ENCODE measurements at regions not wholly inside any gene's neighbourhood (a gene's known extent, or its start where the extent isn't known, plus 50 kb on each side); places are given as distances from the start of the nearest gene placed in this dataset.
"Not testable (repeated sequence)": the region's sequence is repeated elsewhere in the genome, so short reads cannot be mapped to it uniquely, and the experiment has no call there.

DNA sequence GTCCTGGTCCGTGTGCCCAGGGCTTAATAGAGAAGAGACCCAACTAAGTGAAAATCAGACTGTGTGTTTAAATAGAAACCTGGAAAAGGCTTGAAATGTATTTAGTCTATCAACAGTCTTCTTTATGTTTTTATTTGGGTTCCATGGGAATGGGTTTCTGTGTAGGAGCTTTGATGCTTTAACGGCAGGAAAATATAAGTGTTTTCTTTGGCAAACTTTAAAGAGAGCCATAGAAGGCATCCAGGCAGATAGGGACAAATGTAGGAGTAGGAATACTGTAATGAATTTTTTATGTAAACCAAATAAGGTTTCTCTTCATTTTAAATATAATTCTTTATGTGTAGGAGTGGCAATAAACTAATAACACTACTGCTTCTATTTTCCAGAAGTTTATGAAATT lies 989.0 kb downstream of the GATA3 start:
- DNase-seq (ENCODE audit: low spot score): no peak

GRCh38 chr10:9045311-9045710 lies 990.8 kb downstream of the GATA3 start:
- DNase-seq (ENCODE audit: low spot score): no peak

DNA sequence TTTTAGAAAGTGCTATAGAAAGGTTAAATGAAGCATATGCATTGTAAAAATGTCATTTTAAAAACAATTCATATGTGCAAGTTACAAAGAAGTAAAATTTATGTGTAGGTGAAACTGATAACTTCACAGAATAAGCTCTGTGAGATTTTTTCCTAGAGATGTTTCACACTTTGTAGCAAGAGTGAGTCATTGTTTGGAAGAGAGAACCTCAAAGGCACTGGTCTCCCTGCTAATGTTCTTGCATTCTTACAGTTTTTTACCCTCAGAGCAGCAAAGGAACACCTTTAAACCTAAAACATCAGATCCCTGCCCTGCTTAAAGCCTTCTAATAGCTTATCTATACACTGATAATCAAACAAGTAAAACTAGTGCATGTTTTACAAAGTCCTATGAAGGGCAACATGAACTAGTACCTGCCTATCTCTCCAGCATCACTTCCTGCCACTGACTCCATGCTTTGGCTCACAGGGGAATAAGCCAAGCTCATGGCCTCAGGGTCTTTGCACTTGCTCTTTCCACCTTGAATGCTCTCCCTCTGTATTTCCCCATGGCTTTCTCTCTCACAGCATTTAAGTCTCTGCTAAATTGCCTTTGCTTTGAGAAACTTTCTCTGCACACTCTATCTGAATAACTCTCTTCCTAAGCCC lies 997.0 kb downstream of the GATA3 start:
- no peak for DNase-seq (ENCODE audit: low spot score)

DNA sequence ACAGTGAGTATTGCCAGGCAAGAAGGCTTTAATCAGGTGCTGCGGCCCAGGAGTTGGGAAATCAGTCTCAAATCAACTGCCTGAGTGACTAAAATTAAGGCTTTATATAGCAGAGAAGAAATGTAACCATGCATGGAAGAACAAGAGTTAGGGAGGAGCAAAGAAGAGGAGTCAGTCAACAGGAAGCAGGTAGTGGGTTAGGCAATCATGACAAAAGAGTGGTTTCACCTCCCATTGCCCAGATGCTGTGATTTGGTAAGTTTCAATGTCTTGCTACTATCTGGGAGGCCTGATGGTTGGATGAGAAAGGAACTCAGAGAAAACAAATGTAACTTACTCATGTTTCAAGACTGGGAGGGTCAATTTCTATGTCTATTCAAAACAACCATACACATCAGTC lies 998.3 kb downstream of the GATA3 start:
- no peak for DNase-seq (ENCODE audit: low spot score)

DNA sequence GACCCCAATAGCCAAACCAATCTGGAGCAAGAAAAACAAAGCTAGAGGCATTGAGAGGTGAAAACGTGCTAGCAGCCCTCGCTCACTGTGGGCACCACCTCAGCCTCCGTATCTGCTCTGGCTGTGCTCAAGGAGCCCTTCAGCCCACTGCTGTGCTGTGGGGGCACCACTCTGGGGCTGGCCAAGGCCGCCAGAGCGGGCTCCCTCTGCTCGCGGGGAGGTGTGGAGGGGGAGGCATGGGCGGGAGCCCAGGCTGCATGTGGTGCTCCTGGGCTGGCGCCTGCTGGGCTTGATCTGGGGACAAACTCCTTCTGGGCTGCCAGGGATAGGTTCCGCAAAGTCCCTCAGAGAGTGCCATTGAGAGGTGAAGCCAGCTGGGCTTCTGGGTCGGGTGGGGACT lies 1002.0 kb downstream of the GATA3 start:
- DNase-seq (ENCODE audit: low spot score): no peak

DNA sequence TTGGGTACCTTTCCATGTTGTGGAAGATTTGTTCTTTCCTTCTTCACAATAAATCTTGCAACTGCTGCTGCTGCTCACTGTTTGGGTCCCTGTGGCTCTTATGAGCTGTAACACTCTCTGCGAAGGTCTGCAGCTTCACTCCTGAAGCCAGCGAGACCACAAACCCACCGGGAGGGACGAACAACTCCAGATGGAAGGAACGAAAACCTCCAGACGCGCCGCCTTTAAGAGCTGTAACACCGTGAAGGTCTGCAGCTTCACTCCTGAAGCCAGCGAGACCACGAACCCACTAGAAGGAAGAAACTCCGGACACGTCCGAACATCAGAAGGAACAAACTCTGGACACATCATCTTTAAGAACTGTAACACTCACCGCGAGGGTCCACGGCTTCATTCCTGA lies 1002.8 kb downstream of the GATA3 start:
- not testable (repeated sequence) for DNase-seq (ENCODE audit: low spot score)

DNA sequence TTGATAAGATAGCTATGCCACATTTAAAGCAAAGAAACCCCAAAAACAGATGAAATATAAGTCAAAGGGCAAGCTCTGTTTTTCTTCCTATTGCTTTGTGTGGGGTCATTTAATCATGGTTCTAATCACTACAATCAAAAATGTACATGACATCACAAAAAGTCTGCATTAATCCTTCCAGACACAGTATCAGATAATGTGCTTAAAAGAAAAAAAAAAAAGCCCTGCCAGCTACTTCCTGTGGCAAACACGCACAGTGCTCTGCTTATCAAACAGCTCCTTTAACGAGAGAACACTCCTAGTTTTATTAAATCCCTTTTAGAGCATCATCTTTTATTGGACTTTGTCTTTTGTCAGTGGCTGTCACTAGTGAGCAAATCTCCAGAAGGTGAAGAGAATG lies 1005.8 kb downstream of the GATA3 start:
- DNase-seq (ENCODE audit: low spot score): no peak

- DNase-seq (ENCODE audit: low spot score): no peak
Observed at GRCh38 chr10:9061871-9062270, 1007.4 kb downstream of the GATA3 start.

GRCh38 chr10:9066152-9066551 lies 1011.7 kb downstream of the GATA3 start:
- no peak for DNase-seq (ENCODE audit: low spot score)

DNA sequence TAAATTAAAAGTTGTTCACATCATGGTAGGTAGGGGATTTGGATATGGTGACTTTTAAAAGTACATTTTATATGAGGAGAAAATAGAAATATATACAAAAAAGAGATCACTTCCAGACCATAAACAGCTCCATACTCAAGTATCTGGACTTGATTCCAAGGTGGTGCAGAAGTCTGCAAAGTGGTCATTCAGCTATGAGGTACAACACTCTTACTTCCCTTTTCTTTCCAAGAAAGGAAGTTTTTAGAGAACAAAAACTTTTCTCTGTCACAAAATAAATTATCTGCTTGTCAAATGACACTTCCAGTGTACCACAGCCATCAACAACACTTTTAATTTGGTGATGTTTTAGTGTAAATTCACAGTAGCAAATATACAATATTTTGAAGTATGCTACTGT lies 1013.5 kb downstream of the GATA3 start:
- no peak for DNase-seq (ENCODE audit: low spot score)

- no peak for DNase-seq (ENCODE audit: low spot score)
Observed at GRCh38 chr10:9069136-9069535, 1014.6 kb downstream of the GATA3 start.

GRCh38 chr10:9075420-9075819 lies 1020.9 kb downstream of the GATA3 start:
- no peak for DNase-seq (ENCODE audit: low spot score)

- DNase-seq (ENCODE audit: low spot score): no peak
Observed at GRCh38 chr10:9076066-9076465, 1021.6 kb downstream of the GATA3 start.

DNA sequence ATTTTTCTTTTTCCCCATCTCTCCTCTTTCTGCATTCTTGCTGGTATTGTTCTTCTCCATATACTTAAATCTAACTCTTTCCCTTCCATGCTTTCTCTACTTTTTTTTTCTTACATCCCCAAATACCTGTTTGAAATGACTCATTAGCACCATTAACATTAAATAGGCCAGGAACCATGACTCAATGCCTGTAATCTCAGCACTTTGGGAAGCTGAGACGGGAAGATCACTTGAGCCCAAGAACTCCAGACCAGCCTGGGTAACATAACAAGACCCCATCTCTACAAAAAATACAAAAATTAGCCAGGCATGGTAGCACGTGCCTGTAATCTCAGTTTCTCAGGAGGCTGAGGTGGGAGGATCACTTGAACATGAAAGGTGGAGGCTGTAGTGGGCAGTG lies 1026.8 kb downstream of the GATA3 start:
- no peak for DNase-seq (ENCODE audit: low spot score)

DNA sequence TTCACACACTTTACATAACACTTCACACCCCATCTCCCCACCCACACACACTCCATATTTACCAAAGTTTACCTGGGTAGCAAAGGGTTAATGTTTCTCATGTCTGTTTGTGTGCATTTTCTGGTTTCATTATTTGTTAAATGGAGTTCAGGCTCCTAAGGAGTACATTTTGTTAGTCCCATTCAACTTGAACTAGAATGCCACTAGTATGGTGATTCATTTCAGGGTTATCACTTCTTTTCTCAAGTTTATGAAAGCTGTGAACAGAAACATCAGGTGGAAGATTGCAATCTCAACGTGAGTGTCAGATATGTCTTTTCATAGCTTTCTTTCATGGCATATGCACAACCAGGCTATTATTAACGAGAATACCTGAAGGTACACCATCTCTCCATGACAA lies 1027.5 kb downstream of the GATA3 start:
- no peak for DNase-seq (ENCODE audit: low spot score)

GRCh38 chr10:9091530-9092093 lies 1037.1 kb downstream of the GATA3 start:
- no peak for DNase-seq (ENCODE audit: low spot score)

DNA sequence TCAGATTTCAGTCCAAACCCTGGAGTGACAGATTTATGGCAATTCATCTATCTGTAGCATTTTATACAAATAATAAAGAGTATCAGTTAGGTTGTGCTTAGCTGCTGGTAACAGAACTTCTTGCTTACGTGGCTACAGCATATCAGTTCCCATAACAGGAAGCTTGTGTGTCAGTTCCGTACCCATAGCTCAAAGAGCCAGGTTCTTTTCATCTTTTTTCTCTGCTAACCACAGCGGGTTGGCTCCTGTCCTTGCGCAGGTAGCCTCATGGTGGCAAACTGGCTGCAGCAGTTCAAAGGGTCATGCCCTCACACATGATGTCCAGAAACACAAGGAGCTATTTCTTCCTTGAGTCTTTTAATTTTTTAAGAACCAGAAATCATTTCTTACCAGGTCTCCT lies 1041.8 kb downstream of the GATA3 start:
- no peak for DNase-seq (ENCODE audit: low spot score)

DNA sequence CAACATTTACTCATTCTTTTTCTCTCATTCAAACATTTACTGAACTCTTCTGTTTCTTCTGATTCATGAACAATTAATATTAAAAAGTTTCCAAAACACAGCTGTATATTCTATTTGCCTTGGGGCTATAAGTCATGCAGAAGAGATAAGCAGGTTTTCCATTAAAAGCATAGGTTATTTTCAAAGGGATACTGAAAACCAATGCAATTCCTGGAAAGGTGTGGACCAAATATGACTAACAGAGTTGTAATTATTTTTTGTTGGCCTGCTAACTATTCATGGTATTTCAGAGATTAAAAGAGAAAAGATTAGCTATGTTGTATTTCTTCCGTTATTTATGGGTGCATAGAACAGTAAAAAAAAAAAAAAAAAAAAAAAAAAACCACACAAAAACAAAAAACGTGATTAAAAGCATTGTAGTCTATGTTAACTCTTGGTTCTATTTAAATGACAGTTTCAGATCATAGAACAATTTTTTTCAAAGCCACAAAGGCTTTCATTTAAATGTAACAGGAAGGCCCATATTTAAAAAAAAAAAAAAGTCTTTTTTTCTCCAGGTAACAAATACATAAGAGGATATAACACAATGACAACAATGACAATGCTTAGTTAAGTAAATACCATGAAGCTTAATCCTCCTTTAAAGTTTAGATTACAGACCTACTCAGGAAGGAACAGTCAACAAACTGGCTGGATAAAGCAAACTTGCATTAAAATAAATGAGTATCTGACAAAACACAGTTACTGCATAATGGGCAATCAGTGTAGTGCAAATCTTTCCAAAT lies 1042.9 kb downstream of the GATA3 start:
- no peak for DNase-seq (ENCODE audit: low spot score)

DNA sequence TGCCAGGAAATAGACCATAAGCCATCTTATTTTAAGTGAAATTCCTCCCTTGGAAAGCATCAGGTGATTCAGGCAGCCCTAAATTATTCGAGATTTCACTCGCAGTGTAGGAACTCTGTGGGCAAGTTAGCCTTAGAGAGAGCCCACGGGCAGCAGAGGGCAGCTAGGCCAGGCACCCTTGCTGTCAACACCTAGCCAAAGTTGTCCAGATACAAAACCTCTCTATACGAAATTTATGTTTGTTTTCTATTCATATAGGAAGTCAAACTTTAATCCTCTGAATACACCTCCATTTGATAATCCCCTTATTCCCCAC lies 1043.5 kb downstream of the GATA3 start:
- DNase-seq (ENCODE audit: low spot score): no peak

DNA sequence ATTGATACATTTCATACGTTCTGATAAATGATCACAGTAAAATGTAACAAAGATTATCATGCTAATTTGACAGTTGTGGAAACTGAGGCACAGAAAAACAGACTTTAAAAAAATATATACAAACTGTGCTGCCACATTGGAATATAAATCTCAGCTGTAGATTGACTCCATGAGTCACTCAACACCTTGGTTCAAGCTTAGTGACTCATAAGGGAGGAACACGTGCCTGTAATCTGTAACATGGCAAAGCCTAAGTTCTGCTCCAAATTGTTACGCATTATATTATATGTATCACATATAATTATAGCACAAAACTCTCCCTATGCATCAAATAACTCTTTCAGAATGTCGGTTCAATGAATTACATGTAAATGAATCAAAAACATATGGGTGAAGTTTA lies 1047.5 kb downstream of the GATA3 start:
- DNase-seq (ENCODE audit: low spot score): no peak

DNA sequence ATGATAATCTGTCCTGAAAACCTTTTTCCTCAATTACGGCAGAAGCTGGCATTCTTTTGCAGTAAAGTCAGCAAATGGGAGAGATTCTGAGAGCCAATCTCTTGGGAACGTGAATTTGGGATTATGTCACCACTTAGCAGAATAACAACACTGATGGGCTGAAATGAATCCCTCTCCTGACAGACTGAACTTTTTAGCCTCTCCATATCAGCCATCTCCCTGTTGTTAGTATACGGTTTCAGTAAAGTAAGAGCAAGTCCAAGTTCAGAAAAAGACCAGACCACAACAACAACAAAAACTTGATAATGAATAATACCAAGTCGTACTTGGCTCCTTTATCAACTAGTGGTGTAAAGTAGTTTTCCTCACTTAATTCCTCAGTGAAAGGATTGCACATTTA lies 1048.8 kb downstream of the GATA3 start:
- no peak for DNase-seq (ENCODE audit: low spot score)

DNA sequence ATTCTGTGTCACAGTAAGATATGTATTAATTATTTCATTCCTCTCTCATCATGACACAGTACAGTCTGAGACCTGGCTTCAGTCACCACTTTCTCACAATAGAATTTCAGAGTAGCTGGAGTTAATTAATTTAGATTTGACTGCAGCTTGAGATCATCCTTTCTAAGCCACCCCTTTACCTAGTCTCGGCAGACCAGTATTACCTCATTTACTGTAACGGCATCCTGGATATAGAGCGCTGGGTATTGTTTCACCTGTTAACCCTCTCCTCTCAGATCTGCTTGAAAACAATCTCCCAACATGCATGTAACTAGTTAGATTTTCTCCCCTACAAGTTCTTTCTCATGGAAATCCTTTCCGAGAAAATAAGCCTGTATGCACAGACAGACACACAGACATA lies 1057.5 kb downstream of the GATA3 start:
- no peak for DNase-seq (ENCODE audit: low spot score)

DNA sequence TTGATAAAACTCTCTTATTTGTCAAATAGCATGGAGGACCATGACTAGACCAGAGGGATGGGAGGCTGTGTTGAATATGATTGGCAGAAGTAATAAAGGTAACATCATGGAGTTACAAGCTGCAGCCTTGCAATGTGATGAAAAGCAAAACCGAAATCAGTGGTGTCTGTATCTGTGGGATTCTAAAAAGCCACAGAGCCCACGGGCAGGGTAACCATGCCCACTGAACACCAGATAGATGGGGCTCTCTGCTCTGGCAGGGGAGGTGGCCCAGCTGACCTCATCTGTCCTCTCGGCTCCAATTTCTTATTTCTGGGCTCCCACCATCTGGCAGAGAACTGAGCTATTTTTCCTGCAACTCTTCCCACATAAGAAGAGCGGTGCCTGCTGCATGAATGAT lies 1072.2 kb downstream of the GATA3 start:
- no peak for DNase-seq (ENCODE audit: low spot score)

- no peak for DNase-seq (ENCODE audit: low spot score)
Observed at GRCh38 chr10:9137368-9137767, 1082.9 kb downstream of the GATA3 start.
